H1 (cell line): ENCODE measurements at regions not wholly inside any gene's neighbourhood (a gene's known extent, or its start where the extent isn't known, plus 50 kb on each side); places are given as distances from the start of the nearest gene placed in this dataset.

Experiments
- CTCF ChIA-PET: fragments of 300-600 bp; sonication (Branson Sonifier 250); formaldehyde crosslinking; loops from one replicate; lab custom pipeline; 2021; ENCODE audit not compliant: partially characterized antibody; lab: Charles Lee
- POLR2A ChIA-PET: fragments of 300-600 bp; sonication (Branson Sonifier 250); formaldehyde crosslinking; loops from one replicate; lab custom pipeline; 2021; ENCODE audit warnings: inconsistent platforms; ENCODE audit not compliant: partially characterized antibody; lab: Charles Lee
- DNase-seq, 2 experiments: peaks; one replicate each; pipeline versions ENCODE4 v3.0.0 to v3.0.0-alpha.2; 2010 to 2022; ENCODE audit warnings: low spot score in 2 of 2, low read depth in 1 of 2, mixed read lengths in 1 of 2
- FAIRE-seq: peaks from 2 replicates; lab custom pipeline; 2011; peaks lifted over from hg19 to GRCh38; lab: Jason Lieb, UNC
- H2AFZ ChIP-seq: 2 replicates; pipeline ENCODE4 v1.8.1; 2012; ENCODE audit warnings: low read length, inconsistent platforms
- H2AK5ac ChIP-seq: 2 replicates; pipeline ENCODE4 v1.6.1; 2013; ENCODE audit warnings: low read depth, low read length
- H2BK120ac ChIP-seq: replicated peaks from 2 replicates; pipeline ENCODE3; 2013; ENCODE audit warnings: low read depth, low read length, inconsistent platforms
- H2BK12ac ChIP-seq: 2 replicates; pipeline ENCODE4 v1.6.1; 2013; ENCODE audit warnings: low read depth, low read length
- H2BK15ac ChIP-seq: 2 replicates; pipeline ENCODE4 v1.6.1; 2013; ENCODE audit warnings: low read length
- H2BK20ac ChIP-seq: 2 replicates; pipeline ENCODE4 v1.6.1; 2013; ENCODE audit warnings: low read length
- H2BK5ac ChIP-seq: 2 replicates; pipeline ENCODE4 v1.6.1; 2013; ENCODE audit warnings: low read depth, low read length
- H3K14ac ChIP-seq: 2 replicates; pipeline ENCODE4 v1.6.1; 2013; ENCODE audit warnings: inconsistent platforms; ENCODE audit not compliant: insufficient read length
- H3K18ac ChIP-seq: 2 replicates; pipeline ENCODE4 v1.6.1; 2013; ENCODE audit warnings: low read length; ENCODE audit errors: extremely low read depth
- H3K23ac ChIP-seq: 2 replicates; pipeline ENCODE4 v1.6.1; 2013; ENCODE audit warnings: inconsistent platforms; ENCODE audit not compliant: insufficient read length
- H3K23me2 ChIP-seq: 2 replicates; pipeline ENCODE4 v1.6.1; 2013; ENCODE audit warnings: low read depth, low read length
- H3K27ac ChIP-seq: 2 replicates; pipeline ENCODE4 v1.6.1; 2011; ENCODE audit warnings: low read depth, low read length, inconsistent platforms
- H3K27me3 ChIP-seq, 4 experiments: replicated peaks in 1 of 4; 1 replicate in 1 of 4; 2 replicates in 3 of 4; pipeline versions ENCODE4 v1.6.1 to v1.8.1; 2011 to 2013; ENCODE audit warnings: low read length in 3 of 4, mild to moderate bottlenecking in 3 of 4, inconsistent platforms in 2 of 4, mixed read lengths in 2 of 4, moderate library complexity in 1 of 4; ENCODE audit not compliant: control insufficient read depth in 3 of 4, insufficient read depth in 3 of 4; ENCODE audit errors: extremely low read depth in 1 of 4
- H3K36me3 ChIP-seq, 4 experiments: 2 replicates each; pipeline versions ENCODE4 v1.6.1 to v1.8.1; 2011 to 2013; ENCODE audit warnings: mild to moderate bottlenecking in 4 of 4, low read length in 3 of 4, moderate library complexity in 2 of 4, control low read depth in 1 of 4, inconsistent platforms in 1 of 4; ENCODE audit not compliant: insufficient read depth in 4 of 4, control insufficient read depth in 2 of 4
- H3K4ac ChIP-seq: replicated peaks from 2 replicates; pipeline ENCODE3; 2013; ENCODE audit warnings: low read length, low read depth, mixed read lengths, inconsistent platforms; ENCODE audit not compliant: insufficient read length
- H3K4me1 ChIP-seq, 4 experiments: replicated peaks in 1 of 4; 1 replicate in 1 of 4; 2 replicates in 3 of 4; pipeline versions ENCODE4 v1.6.1 to v1.8.1; 2011 to 2013; ENCODE audit warnings: low read length in 3 of 4, inconsistent platforms in 2 of 4, mixed read lengths in 1 of 4; ENCODE audit not compliant: insufficient read depth in 4 of 4, control insufficient read depth in 3 of 4
- H3K4me2 ChIP-seq, 2 experiments: 2 replicates each; pipeline versions ENCODE4 v1.6.1 to v1.8.1; 2011 to 2013; ENCODE audit warnings: low read depth in 2 of 2, low read length in 2 of 2, control low read depth in 1 of 2, inconsistent platforms in 1 of 2, mild to moderate bottlenecking in 1 of 2; ENCODE audit not compliant: insufficient read depth in 1 of 2
- H3K4me3 ChIP-seq, 4 experiments: fragments of 200-600, 300-600 bp in 1 of 4; sonication (generic), shearing (Covaris generic), sonication (Bioruptor Twin) in 1 of 4; 2 replicates each; pipeline versions ENCODE4 v1.5.1 to v1.8.1; 2011 to 2016; ENCODE audit warnings: low read length in 4 of 4, low read depth in 3 of 4, control low read depth in 2 of 4, inconsistent platforms in 2 of 4, mild to moderate bottlenecking in 2 of 4, mixed read lengths in 1 of 4, moderate library complexity in 1 of 4; ENCODE audit not compliant: insufficient read depth in 2 of 4; ENCODE audit errors: extremely low read depth in 1 of 4
- H3K56ac ChIP-seq: replicated peaks from 2 replicates; pipeline ENCODE3; 2013; ENCODE audit warnings: low read depth, mild to moderate bottlenecking, mixed read lengths, low read length, inconsistent platforms; ENCODE audit not compliant: insufficient read length
- H3K79me1 ChIP-seq: 2 replicates; pipeline ENCODE4 v1.6.1; 2013; ENCODE audit warnings: low read depth, low read length, control low read depth
- H3K79me2 ChIP-seq, 2 experiments: 2 replicates each; pipeline versions ENCODE4 v1.6.1 to v1.8.1; 2012 to 2013; ENCODE audit warnings: low read length in 2 of 2, mild to moderate bottlenecking in 2 of 2, inconsistent platforms in 1 of 2; ENCODE audit not compliant: insufficient read depth in 2 of 2, control insufficient read depth in 1 of 2
- H3K9ac ChIP-seq, 4 experiments: replicated peaks in 1 of 4; 1 replicate in 1 of 4; 2 replicates in 3 of 4; pipeline versions ENCODE4 v1.6.1 to v1.8.1; 2011 to 2013; ENCODE audit warnings: low read depth in 3 of 4, low read length in 3 of 4, control low read depth in 2 of 4, mild to moderate bottlenecking in 2 of 4, moderate library complexity in 2 of 4, inconsistent platforms in 1 of 4; ENCODE audit errors: extremely low read depth in 1 of 4
- H3K9me3 ChIP-seq, 2 experiments: 2 replicates each; pipeline versions ENCODE4 v1.6.1 to v1.8.1; 2012 to 2013; ENCODE audit warnings: mild to moderate bottlenecking in 2 of 2, moderate library complexity in 2 of 2, control low read depth in 1 of 2, inconsistent platforms in 1 of 2, low read depth in 1 of 2, low read length in 1 of 2, mixed read lengths in 1 of 2; ENCODE audit not compliant: insufficient read depth in 2 of 2
- H4K20me1 ChIP-seq, 2 experiments: replicated peaks in 1 of 2; 2 replicates each; pipeline versions ENCODE3 to v1.8.1; 2011 to 2013; ENCODE audit warnings: inconsistent platforms in 2 of 2, low read length in 2 of 2, mild to moderate bottlenecking in 1 of 2; ENCODE audit not compliant: insufficient read depth in 2 of 2, control insufficient read depth in 1 of 2
- H4K5ac ChIP-seq: 2 replicates; pipeline ENCODE4 v1.6.1; 2013; ENCODE audit warnings: low read length, low read depth, mixed read lengths, inconsistent platforms; ENCODE audit not compliant: insufficient read length
- H4K8ac ChIP-seq: 2 replicates; pipeline ENCODE4 v1.8.0; 2013; ENCODE audit warnings: mild to moderate bottlenecking, moderate library complexity, low read length, inconsistent platforms; ENCODE audit not compliant: insufficient read depth; ENCODE audit errors: extremely low read depth
- H4K91ac ChIP-seq: replicated peaks from 2 replicates; pipeline ENCODE3; 2013; ENCODE audit warnings: low read length, mixed read lengths, inconsistent platforms; ENCODE audit not compliant: insufficient read length
- CTBP2 ChIP-seq: IDR thresholded peaks from 2 replicates; pipeline ENCODE4 v1.7.0; 2011; ENCODE audit warnings: borderline replicate concordance, mild to moderate bottlenecking, moderate library complexity, mixed read lengths, low read length; ENCODE audit not compliant: insufficient read depth, insufficient read length
- CTCF ChIP-seq, 3 experiments: IDR thresholded peaks; 1 replicate in 2 of 3; 2 replicates in 1 of 3; pipeline versions ENCODE4 v1.5.1 to v1.6.1; 2011; ENCODE audit warnings: low read length in 3 of 3, mild to moderate bottlenecking in 3 of 3, inconsistent platforms in 2 of 3, low read depth in 1 of 3, moderate library complexity in 1 of 3; ENCODE audit not compliant: insufficient read depth in 1 of 3; ENCODE audit errors: control extremely low read depth in 1 of 3
- GTF2F1 ChIP-seq: IDR thresholded peaks from 2 replicates; pipeline ENCODE4 v1.6.1; 2012; ENCODE audit warnings: low read depth, low read length, improper control_type of control experiment, borderline replicate concordance
- JUND ChIP-seq: IDR thresholded peaks from 2 replicates; pipeline ENCODE4 v1.6.1; 2011; ENCODE audit warnings: mild to moderate bottlenecking, improper control_type of control experiment, low read length
- KDM1A ChIP-seq: fragments of 200-600, 300-600 bp; sonication (generic); IDR thresholded peaks from 2 replicates; pipeline ENCODE4 v1.7.1; 2016; ENCODE audit warnings: mild to moderate bottlenecking, low read length, borderline replicate concordance
- KDM5A ChIP-seq: fragments of 200-600 bp; IDR thresholded peaks from 2 replicates; pipeline ENCODE4 v1.7.1; 2012; ENCODE audit warnings: mild to moderate bottlenecking, low read length, inconsistent platforms, mixed read lengths
- POLR2A ChIP-seq, 2 experiments: IDR thresholded peaks; 1 replicate in 1 of 2; 2 replicates in 1 of 2; pipeline ENCODE4 v1.6.1; 2011; ENCODE audit warnings: low read depth in 2 of 2, low read length in 2 of 2, mild to moderate bottlenecking in 2 of 2; ENCODE audit errors: control extremely low read depth in 1 of 2
- SAP30 ChIP-seq: fragments of 300-600 bp; sonication (generic); IDR thresholded peaks from 2 replicates; pipeline ENCODE4 v1.7.1; 2012; ENCODE audit warnings: low read length, moderate library complexity, mild to moderate bottlenecking, inconsistent platforms; ENCODE audit not compliant: insufficient read depth, insufficient replicate concordance
- SIN3A ChIP-seq, 2 experiments: IDR thresholded peaks in 1 of 2; conservative IDR thresholded peaks in 1 of 2; 2 replicates each; pipeline ENCODE4 v1.6.1; 2011 to 2012; ENCODE audit warnings: low read length in 2 of 2, improper control_type of control experiment in 1 of 2, low read depth in 1 of 2, mild to moderate bottlenecking in 1 of 2
- SIRT6 ChIP-seq: IDR thresholded peaks from one replicate; pipeline ENCODE4 v1.7.1; 2012; ENCODE audit warnings: low read length, inconsistent platforms
- SP4 ChIP-seq: IDR thresholded peaks from 2 replicates; pipeline ENCODE4 v1.6.1; 2012; ENCODE audit warnings: low read length, inconsistent platforms
- TAF1 ChIP-seq: IDR thresholded peaks from 2 replicates; pipeline ENCODE4 v1.6.1; 2011; ENCODE audit warnings: mild to moderate bottlenecking, low read depth, low read length
- TBP ChIP-seq: IDR thresholded peaks from 2 replicates; pipeline ENCODE4 v1.6.1; 2011; ENCODE audit warnings: low read depth, low read length, improper control_type of control experiment
- WGBS, 2 experiments: shearing (Covaris generic) in 1 of 2; methylation state at CpG; one replicate each; pipeline versions ENCODE4 v1.1.6 to v1.1.7; 2013 to 2015; ENCODE audit warnings: low lambda C conversion rate in 2 of 2, mixed read lengths in 2 of 2, inconsistent platforms in 1 of 2, low coverage in 1 of 2, missing lambda C conversion rate in 1 of 2; ENCODE audit not compliant: insufficient replicate concordance in 2 of 2, insufficient coverage in 1 of 2, insufficient read length in 1 of 2; ENCODE audit errors: extremely low coverage in 1 of 2, missing lambda C conversion rate in 1 of 2; 5-methylcytosine and 5-hydroxymethylcytosine counted together

DNA sequence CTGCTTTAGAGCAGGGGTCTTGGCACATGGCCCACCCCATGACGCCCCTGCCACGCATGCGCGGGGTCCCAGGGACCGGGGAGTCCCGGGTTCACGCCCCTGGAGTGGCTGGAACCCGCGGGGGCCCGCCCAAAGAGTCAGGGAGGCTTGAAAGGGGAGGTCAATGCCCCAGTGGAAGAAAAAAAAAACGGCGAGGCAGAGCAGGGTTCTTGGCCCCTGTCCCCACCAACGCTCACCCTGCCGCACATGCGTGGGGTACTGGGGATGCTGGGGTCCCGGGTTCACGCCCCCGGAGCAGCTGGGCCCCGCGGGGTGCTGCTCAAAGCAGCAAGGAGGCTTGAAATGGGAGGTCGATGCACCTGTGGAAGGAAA is 319.1 kb downstream of the ALG10 start:
- Histone ChIP-seq H3K23ac (no peak overlapping the region), H3K9me3 (peaks cover 36 to 100% of the 10 kb centered on the region in 2 experiments), H4K20me1 (no peaks in the 10 kb centered on the region), H2AFZ (no peak overlapping the region), H4K5ac (no peak overlapping the region), H3K23me2 (no peaks in the 10 kb centered on the region), H4K91ac (no peak overlapping the region), H4K8ac (no peak overlapping the region), H2AK5ac (no peak overlapping the region), H3K9ac (no peak overlapping the region), H3K79me2 (no peaks in the 10 kb centered on the region), H3K79me1 (no peaks in the 10 kb centered on the region), H3K14ac (no peak overlapping the region), H3K4me3 (no peak overlapping the region), H3K4ac (no peak overlapping the region), H2BK120ac (no peak overlapping the region), H2BK12ac (no peak overlapping the region), H3K4me2 (no peak overlapping the region), H3K27me3 (no peaks in the 10 kb centered on the region), H3K4me1 (no peaks in the 10 kb centered on the region), H3K56ac (no peak overlapping the region), H3K18ac (no peak overlapping the region), H3K36me3 (peaks cover 0 to 7% (median 0%) of the 10 kb centered on the region in 4 experiments; a peak in 1 of 8 replicates), H2BK15ac (no peak overlapping the region), H3K27ac (no peak overlapping the region), H2BK20ac (no peak overlapping the region), H2BK5ac (no peak overlapping the region)
- no peak for DNase-seq
- ChIA-PET CTCF (no interaction called here), POLR2A (no interaction called here)
- 80% methylated on average over 17 of the region's 21 CpGs; no CpG with 5 or more reads in 1 of the 2 experiments for WGBS, 2 experiments
- FAIRE-seq = no peak
- TF ChIP-seq SAP30 (no peak), POLR2A (IDR thresholded peaks at IDR 0.05; ENCODE audit: control extremely low read depth in 1 of 2, low read depth in 2 of 2, low read length in 2 of 2) (no peak), SP4 (no peak), JUND (no peak), TBP (no peak), KDM1A (no peak), KDM5A (no peak), CTBP2 (no peak), GTF2F1 (no peak), SIN3A (conservative IDR thresholded peaks at IDR 0.05 in 1 of 2, IDR thresholded peaks at IDR 0.05 in 1 of 2; ENCODE audit: low read depth in 1 of 2, low read length in 2 of 2) (no peak), TAF1 (no peak), SIRT6 (no peak), CTCF (IDR thresholded peaks at IDR 0.05; ENCODE audit: control extremely low read depth in 1 of 3, insufficient read depth in 1 of 3, low read depth in 1 of 3, low read length in 3 of 3) (no peak)
